OCI-LY7 (cell line): ENCODE measurements at regions not wholly inside any gene's neighbourhood (a gene's known extent, or its start where the extent isn't known, plus 50 kb on each side); places are given as distances from the start of the nearest gene placed in this dataset.

ENCODE experiments used
- CTCF ChIP-seq: fragments of 200-600 bp; sonication (generic); conservative IDR thresholded peaks from 2 replicates; pipeline ENCODE4 v1.5.1; 2014; ENCODE audit warnings: mild to moderate bottlenecking, antibody characterized with exemption, low read length, moderate library complexity, mixed read lengths
- EZH2phosphoT487 ChIP-seq: fragments of 200-600 bp; sonication (generic); IDR thresholded peaks from 2 replicates; pipeline ENCODE4 v1.6.1; 2018; ENCODE audit warnings: low read depth, borderline replicate concordance, mild to moderate bottlenecking, mixed run types, antibody characterized with exemption, low read length, moderate library complexity, mixed read lengths

GRCh38 chr1:166471359-166471758 lies 304.6 kb upstream of the FAM78B start:
- TF ChIP-seq CTCF: no peak
- TF ChIP-seq EZH2phosphoT487: no peak
